CD4-positive, alpha-beta T cell (primary cell): ENCODE measurements at regions not wholly inside any gene's neighbourhood (a gene's known extent, or its start where the extent isn't known, plus 50 kb on each side); places are given as distances from the start of the nearest gene placed in this dataset.
"Not testable (repeated sequence)": the region's sequence is repeated elsewhere in the genome, so short reads cannot be mapped to it uniquely, and the experiment has no call there.

Experiments
- ATAC-seq: fragments of 200-7000 bp; cut with Tn5 transposase; one replicate; pipeline ENCODE4 v1.10.0; 2022; ENCODE audit warnings: mild to moderate bottlenecking; ENCODE audit not compliant: poor library complexity
- CTCF ChIA-PET: fragments of 350-600 bp; sonication (Branson Sonifier 250); formaldehyde crosslinking; loops from one replicate; lab custom pipeline; 2021; ENCODE audit warnings: antibody characterized with exemption, inconsistent platforms; lab: Charles Lee
- POLR2A ChIA-PET: fragments of 350-600 bp; sonication (Branson Sonifier 250); formaldehyde crosslinking; loops from one replicate; lab custom pipeline; 2021; ENCODE audit warnings: antibody characterized with exemption, inconsistent platforms; lab: Charles Lee
- DNase-seq, 14 experiments: peaks; one replicate each; pipeline ENCODE4 v3.0.0-alpha.2; 2013 to 2020; ENCODE audit warnings: mixed read lengths in 2 of 14
- H3K27ac ChIP-seq, 2 donors: one replicate each; pipeline versions ENCODE4 v1.5.1 to v1.7.0; 2013; ENCODE audit warnings: low read length in 2 of 2, low read depth in 1 of 2, mild to moderate bottlenecking in 1 of 2
- H3K27me3 ChIP-seq, 2 experiments: 1 replicate in 1 of 2; 2 replicates in 1 of 2; pipeline versions ENCODE4 v1.6.1 to v1.7.0; 2013; ENCODE audit warnings: low read length in 2 of 2, control low read depth in 1 of 2, mild to moderate bottlenecking in 1 of 2, moderate library complexity in 1 of 2; ENCODE audit not compliant: insufficient read depth in 2 of 2, control insufficient read depth in 1 of 2
- H3K36me3 ChIP-seq: one replicate; pipeline ENCODE4 v1.6.1; 2013; ENCODE audit warnings: low read length, control low read depth; ENCODE audit not compliant: insufficient read depth
- H3K4me1 ChIP-seq: one replicate; pipeline ENCODE4 v1.6.1; 2013; ENCODE audit warnings: low read length, control low read depth; ENCODE audit not compliant: insufficient read depth
- H3K4me3 ChIP-seq: one replicate; pipeline ENCODE4 v1.5.1; 2013; ENCODE audit warnings: mild to moderate bottlenecking, low read length, moderate library complexity
- H3K9me3 ChIP-seq, 2 experiments: 1 replicate in 1 of 2; 2 replicates in 1 of 2; pipeline versions ENCODE4 v1.6.1 to v1.7.0; 2013; ENCODE audit warnings: low read length in 2 of 2, mild to moderate bottlenecking in 2 of 2, control low read depth in 1 of 2, moderate library complexity in 1 of 2; ENCODE audit not compliant: control insufficient read depth in 1 of 2, insufficient read depth in 1 of 2
- H3K27ac Mint-ChIP-seq: one replicate; pipeline ENCODE4 v1.8.0; 2020; ENCODE audit warnings: mixed read lengths
- H3K27me3 Mint-ChIP-seq: one replicate; pipeline ENCODE4 v1.8.0; 2021; ENCODE audit warnings: mixed read lengths
- H3K36me3 Mint-ChIP-seq: one replicate; pipeline ENCODE4 v1.8.0; 2021; ENCODE audit warnings: low read depth, mixed read lengths
- H3K4me1 Mint-ChIP-seq: one replicate; pipeline ENCODE4 v1.8.0; 2021; ENCODE audit warnings: low read depth, mixed read lengths
- H3K4me3 Mint-ChIP-seq: one replicate; pipeline ENCODE4 v1.8.0; 2020; ENCODE audit warnings: mild to moderate bottlenecking, mixed read lengths
- H3K9me3 Mint-ChIP-seq: one replicate; pipeline ENCODE4 v1.8.0; 2020; ENCODE audit warnings: mixed read lengths
- intact Hi-C, 2 experiments: fragments of 100-400 bp; cut with DNase I in 1 of 2; cut with micrococcal nuclease in 1 of 2; formaldehyde crosslinking; loops; one replicate each; pipeline versions ENCODE4 v1.15.1 to v1.9.0; 2023 to 2025; cut with DNase I, micrococcal nuclease
- TF ChIP-seq, protein P1 (sequence below): fragments of 200-600 bp; IDR thresholded peaks from one replicate; pipeline ENCODE4 v1.8.0; 2022; ENCODE audit warnings: antibody characterized with exemption, mild to moderate bottlenecking

DNA sequence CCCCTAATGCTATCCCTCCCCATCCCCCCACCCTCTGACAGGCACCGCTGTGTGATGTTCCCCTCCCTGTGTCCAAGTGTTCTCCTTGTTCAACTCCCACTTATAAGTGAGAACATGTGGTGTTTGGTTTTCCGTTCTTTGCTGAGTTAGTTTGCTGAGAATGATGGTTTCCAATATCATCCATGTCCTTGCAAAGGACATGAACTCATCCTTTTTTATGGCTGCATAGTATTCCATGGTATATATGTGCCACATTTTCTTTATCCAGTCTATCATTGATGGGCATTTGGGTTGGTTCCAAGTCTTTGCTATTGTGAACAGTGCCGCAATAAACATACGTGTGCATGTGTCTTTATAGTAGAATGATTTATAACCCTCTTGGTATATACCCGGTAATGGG lies 98.2 kb downstream of the EBLN1 start:
- intact Hi-C loops, H3K27ac Mint-ChIP-seq, DNase-seq, H3K27me3 ChIP-seq, H3K4me3 ChIP-seq, POLR2A ChIA-PET, H3K27ac ChIP-seq, ATAC-seq, H3K36me3 ChIP-seq, H3K36me3 Mint-ChIP-seq, H3K4me1 ChIP-seq, H3K9me3 ChIP-seq, CTCF ChIA-PET, H3K9me3 Mint-ChIP-seq, H3K4me3 Mint-ChIP-seq, H3K4me1 Mint-ChIP-seq: not testable (repeated sequence)
- H3K27me3 Mint-ChIP-seq: peaks cover 13% of the 10 kb centered on the region

DNA sequence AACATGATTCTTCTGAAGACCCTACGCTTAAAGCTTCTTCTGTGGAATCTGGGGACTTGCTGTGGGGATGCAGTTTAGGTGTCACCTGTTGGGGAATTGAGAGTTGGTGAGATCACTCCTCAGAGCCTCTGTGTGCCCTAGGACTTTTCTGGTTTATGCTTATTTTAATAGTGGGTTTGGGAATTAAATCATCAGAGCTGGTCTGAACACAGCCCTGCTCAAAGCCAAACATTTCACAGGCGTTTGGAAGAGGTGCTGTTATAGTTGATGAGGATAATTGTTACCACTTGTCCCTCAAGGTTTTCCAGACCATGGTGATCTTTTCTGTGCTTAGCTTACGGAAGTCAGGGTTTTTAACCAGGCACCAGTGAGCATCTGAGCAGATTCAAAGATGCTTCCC lies 106.1 kb downstream of the EBLN1 start:
- intact Hi-C loops: no loop called here
- Mint-ChIP-seq H3K4me1 (no peaks in the 10 kb centered on the region), H3K9me3 (no peaks in the 10 kb centered on the region), H3K4me3 (no peak overlapping the region), H3K27me3 (peaks cover 23% of the 10 kb centered on the region), H3K27ac (no peak overlapping the region), H3K36me3 (no peaks in the 10 kb centered on the region)
- no peaks in the 10 kb centered on the region for H3K36me3 ChIP-seq
- no peak overlapping the region for H3K27ac ChIP-seq
- no peaks in the 10 kb centered on the region for H3K9me3 ChIP-seq
- H3K4me3 ChIP-seq: no peak overlapping the region
- ChIA-PET CTCF (no interaction called here), POLR2A (interaction anchor here (0.6 kb wide), 1 partner anchor 678 kb away, joined by 3 read pairs; no protein-coding TSS in a partner anchor)
- ATAC-seq (no peak), DNase-seq (no peak)
- H3K27me3 ChIP-seq: peaks cover 0 to 4% of the 10 kb centered on the region in 2 experiments
- TF ChIP-seq, protein P1, sequence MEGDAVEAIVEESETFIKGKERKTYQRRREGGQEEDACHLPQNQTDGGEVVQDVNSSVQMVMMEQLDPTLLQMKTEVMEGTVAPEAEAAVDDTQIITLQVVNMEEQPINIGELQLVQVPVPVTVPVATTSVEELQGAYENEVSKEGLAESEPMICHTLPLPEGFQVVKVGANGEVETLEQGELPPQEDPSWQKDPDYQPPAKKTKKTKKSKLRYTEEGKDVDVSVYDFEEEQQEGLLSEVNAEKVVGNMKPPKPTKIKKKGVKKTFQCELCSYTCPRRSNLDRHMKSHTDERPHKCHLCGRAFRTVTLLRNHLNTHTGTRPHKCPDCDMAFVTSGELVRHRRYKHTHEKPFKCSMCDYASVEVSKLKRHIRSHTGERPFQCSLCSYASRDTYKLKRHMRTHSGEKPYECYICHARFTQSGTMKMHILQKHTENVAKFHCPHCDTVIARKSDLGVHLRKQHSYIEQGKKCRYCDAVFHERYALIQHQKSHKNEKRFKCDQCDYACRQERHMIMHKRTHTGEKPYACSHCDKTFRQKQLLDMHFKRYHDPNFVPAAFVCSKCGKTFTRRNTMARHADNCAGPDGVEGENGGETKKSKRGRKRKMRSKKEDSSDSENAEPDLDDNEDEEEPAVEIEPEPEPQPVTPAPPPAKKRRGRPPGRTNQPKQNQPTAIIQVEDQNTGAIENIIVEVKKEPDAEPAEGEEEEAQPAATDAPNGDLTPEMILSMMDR: no peak
- H3K4me1 ChIP-seq: no peaks in the 10 kb centered on the region

DNA sequence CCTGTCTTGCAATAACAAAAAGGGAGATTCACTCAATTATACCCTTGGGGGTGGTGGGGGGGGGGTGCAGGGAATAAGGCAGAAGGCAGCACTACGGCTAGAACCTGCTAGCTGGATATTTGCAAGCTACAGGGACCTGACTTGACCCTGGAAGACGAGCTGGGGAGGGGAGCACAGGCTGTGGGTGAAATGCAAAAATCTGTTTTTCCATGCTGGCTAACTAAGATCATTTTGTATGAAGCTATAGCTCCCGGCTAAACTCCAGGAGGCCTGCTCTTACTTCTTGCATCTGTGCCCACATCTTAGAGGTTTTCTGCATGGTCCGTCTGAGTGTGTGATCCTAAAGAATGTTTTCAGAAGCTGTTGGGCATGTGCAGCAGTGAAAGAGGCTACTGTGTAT lies 106.6 kb downstream of the EBLN1 start:
- ChIA-PET CTCF (no interaction called here), POLR2A (no interaction called here)
- Mint-ChIP-seq H3K9me3 (no peaks in the 10 kb centered on the region), H3K4me1 (no peaks in the 10 kb centered on the region), H3K27ac (no peak overlapping the region), H3K27me3 (peaks cover 23% of the 10 kb centered on the region), H3K36me3 (no peaks in the 10 kb centered on the region), H3K4me3 (no peak overlapping the region)
- Histone ChIP-seq H3K9me3 (no peaks in the 10 kb centered on the region), H3K4me1 (no peaks in the 10 kb centered on the region), H3K36me3 (no peaks in the 10 kb centered on the region), H3K4me3 (no peak overlapping the region), H3K27ac (no peak overlapping the region), H3K27me3 (peaks cover 0 to 4% of the 10 kb centered on the region in 2 experiments)
- intact Hi-C loops: no loop called here
- TF ChIP-seq, protein P1: no peak
- ATAC-seq (no peak), DNase-seq (no peak)

DNA sequence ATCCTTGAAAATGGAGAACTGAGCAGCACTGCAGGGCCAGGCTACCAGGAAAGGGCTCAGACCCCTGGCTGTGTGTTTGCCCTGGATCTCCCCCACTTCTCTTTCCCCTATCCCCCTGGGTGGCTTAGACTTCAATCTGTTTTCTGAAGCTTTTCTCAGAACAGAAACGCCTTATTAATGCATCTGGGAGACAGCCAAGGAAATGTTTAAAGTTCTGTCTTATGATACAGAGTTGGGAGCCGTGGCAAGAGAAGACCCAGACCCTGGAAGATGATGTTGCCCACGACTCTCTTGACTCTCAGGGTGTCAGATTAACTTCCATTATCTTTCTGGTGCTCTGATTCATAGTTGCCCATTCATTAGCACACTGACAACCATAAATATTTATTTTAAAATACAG lies 107.1 kb downstream of the EBLN1 start:
- TF ChIP-seq, protein P1: no peak
- intact Hi-C loops: no loop called here
- Mint-ChIP-seq H3K9me3 (no peaks in the 10 kb centered on the region), H3K27ac (no peak overlapping the region), H3K4me1 (no peaks in the 10 kb centered on the region), H3K27me3 (peaks cover 22% of the 10 kb centered on the region), H3K4me3 (no peak overlapping the region), H3K36me3 (no peaks in the 10 kb centered on the region)
- Histone ChIP-seq H3K36me3 (no peaks in the 10 kb centered on the region), H3K27ac (no peak overlapping the region), H3K27me3 (peaks cover 0 to 4% of the 10 kb centered on the region in 2 experiments), H3K4me3 (no peak overlapping the region), H3K4me1 (no peaks in the 10 kb centered on the region), H3K9me3 (no peaks in the 10 kb centered on the region)
- ATAC-seq (no peak), DNase-seq (no peak)
- ChIA-PET POLR2A (no interaction called here), CTCF (no interaction called here)
